ENCODE measurements at regions not wholly inside any gene's neighbourhood (a gene's known extent, or its start where the extent isn't known, plus 50 kb on each side); places are given as distances from the start of the nearest gene placed in this dataset.
"Not testable (repeated sequence)": the region's sequence is repeated elsewhere in the genome, so short reads cannot be mapped to it uniquely, and the experiment has no call there.

- not testable (repeated sequence) for TF ChIP-seq POLR2A, CTCF, EP300 (IDR thresholded peaks at IDR 0.05)
These were observed 194.5 kb downstream of the C1orf94 start for GRCh38 chr1:34371179-34371578.
